RPMI7951 (cell line): ENCODE measurements at regions not wholly inside any gene's neighbourhood (a gene's known extent, or its start where the extent isn't known, plus 50 kb on each side); places are given as distances from the start of the nearest gene placed in this dataset.
A peak's percentile ranks its signal among the peaks of the same experiment; 100 is the strongest.
"Not testable (repeated sequence)": the region's sequence is repeated elsewhere in the genome, so short reads cannot be mapped to it uniquely, and the experiment has no call there.

Experiments used
- DNase-seq: peaks from one replicate; pipeline ENCODE4 v3.0.0-alpha.2; 2012; ENCODE audit warnings: low read depth

- DNase-seq: no peak
Observed at GRCh38 chr1:25134307-25134706, 98.0 kb downstream of the SYF2 start.

GRCh38 chr1:25131794-25132193 lies 100.5 kb downstream of the SYF2 start:
- DNase-seq: no peak

GRCh38 chr1:25130895-25131294 lies 101.4 kb downstream of the SYF2 start:
- DNase-seq: no peak

GRCh38 chr1:25129380-25129779 lies 102.9 kb downstream of the SYF2 start:
- DNase-seq: no peak

- DNase-seq: no peak
Observed at GRCh38 chr1:25128121-25128621, 104.1 kb downstream of the SYF2 start.

GRCh38 chr1:25126562-25126961 lies 105.7 kb downstream of the SYF2 start:
- DNase-seq: peak; percentile 14

GRCh38 chr1:25123551-25123950 lies 108.8 kb downstream of the SYF2 start:
- DNase-seq: no peak

- DNase-seq: no peak
Observed at GRCh38 chr1:25122747-25123146, 109.6 kb downstream of the SYF2 start.

- no peak for DNase-seq
Observed at GRCh38 chr1:25120281-25120680, 112.0 kb downstream of the SYF2 start.

GRCh38 chr1:25118546-25118945 lies 113.8 kb downstream of the SYF2 start:
- no peak for DNase-seq

GRCh38 chr1:25117233-25117823 lies 115.0 kb downstream of the SYF2 start:
- DNase-seq: no peak

GRCh38 chr1:25116832-25117231 lies 115.5 kb downstream of the SYF2 start:
- no peak for DNase-seq

GRCh38 chr1:25116117-25116516 lies 116.2 kb downstream of the SYF2 start:
- not testable (repeated sequence) for DNase-seq

- DNase-seq: no peak
Observed at GRCh38 chr1:25113731-25114130, 118.6 kb downstream of the SYF2 start.

- DNase-seq: no peak
Observed at GRCh38 chr1:25113086-25113485, 119.2 kb downstream of the SYF2 start.

- no peak for DNase-seq
Observed at GRCh38 chr1:25112400-25112799, 119.9 kb downstream of the SYF2 start.

- DNase-seq: no peak
Observed at GRCh38 chr1:25111706-25112105, 120.6 kb downstream of the SYF2 start.

GRCh38 chr1:25110485-25110884 lies 121.8 kb downstream of the SYF2 start:
- no peak for DNase-seq

GRCh38 chr1:25110036-25110435 lies 122.3 kb downstream of the SYF2 start:
- DNase-seq: no peak

- DNase-seq: no peak
Observed at GRCh38 chr1:25109531-25109951, 122.8 kb downstream of the SYF2 start.

- no peak for DNase-seq
Observed at GRCh38 chr1:25107643-25108010, 124.7 kb downstream of the SYF2 start.

GRCh38 chr1:25106976-25107642 lies 125.2 kb downstream of the SYF2 start:
- no peak for DNase-seq

GRCh38 chr1:25106352-25106751 lies 126.0 kb downstream of the SYF2 start:
- peak; percentile 40 for DNase-seq

- DNase-seq: no peak
Observed at GRCh38 chr1:25105836-25106235, 126.5 kb downstream of the SYF2 start.
